NCI-H2171 treated with DMSO at 0.1 percent for 48 hours (cell line): ENCODE measurements at regions not wholly inside any gene's neighbourhood (a gene's known extent, or its start where the extent isn't known, plus 50 kb on each side); places are given as distances from the start of the nearest gene placed in this dataset.

ENCODE experiments used
- DNase-seq: peaks from one replicate; lab custom pipeline; 2025; lab: John Stamatoyannopoulos, UW

- no peak for DNase-seq
These were observed 50.2 kb upstream of the LRP8 start for GRCh38 chr1:53378061-53378460.

GRCh38 chr1:53378932-53379661 lies 51.2 kb upstream of the LRP8 start:
- DNase-seq, result no peak

GRCh38 chr1:53379662-53380002 lies 51.8 kb upstream of the LRP8 start:
- DNase-seq, result no peak

GRCh38 chr1:53380296-53380695 lies 52.4 kb upstream of the LRP8 start:
- DNase-seq, result no peak

- no peak for DNase-seq
These were observed 54.0 kb upstream of the LRP8 start for GRCh38 chr1:53381790-53382401.

- DNase-seq, result no peak
These were observed 55.4 kb upstream of the LRP8 start for GRCh38 chr1:53383136-53383870.

- no peak for DNase-seq
These were observed 56.9 kb upstream of the LRP8 start for GRCh38 chr1:53384796-53385195.

- no peak for DNase-seq
These were observed 57.7 kb upstream of the LRP8 start for GRCh38 chr1:53385276-53386225.

GRCh38 chr1:53388963-53389362 lies 61.1 kb upstream of the LRP8 start:
- DNase-seq, result no peak

- DNase-seq, result peak; percentile 23
These were observed 62.4 kb upstream of the LRP8 start for GRCh38 chr1:53390261-53390660.

GRCh38 chr1:53390736-53391135 lies 62.9 kb upstream of the LRP8 start:
- DNase-seq, result no peak

- DNase-seq, result no peak
These were observed 63.4 kb upstream of the LRP8 start for GRCh38 chr1:53391296-53391695.

- DNase-seq, result no peak
These were observed 64.1 kb upstream of the LRP8 start for GRCh38 chr1:53391982-53392381.

- DNase-seq, result no peak
These were observed 64.6 kb upstream of the LRP8 start for GRCh38 chr1:53392460-53392859.

- peak; percentile 64 for DNase-seq
These were observed 65.5 kb upstream of the LRP8 start for GRCh38 chr1:53393325-53393792.

GRCh38 chr1:53394306-53394705 lies 64.9 kb upstream of the DMRTB1 start:
- no peak for DNase-seq

- DNase-seq, result no peak
These were observed 63.5 kb upstream of the DMRTB1 start for GRCh38 chr1:53395671-53396215.

- DNase-seq, result no peak
These were observed 62.5 kb upstream of the DMRTB1 start for GRCh38 chr1:53396573-53397268.

GRCh38 chr1:53398091-53398490 lies 61.1 kb upstream of the DMRTB1 start:
- DNase-seq, result no peak

- peak; percentile 51 for DNase-seq
These were observed 60.4 kb upstream of the DMRTB1 start for GRCh38 chr1:53398576-53399365.
